GM21526 (cell line): ENCODE measurements at regions not wholly inside any gene's neighbourhood (a gene's known extent, or its start where the extent isn't known, plus 50 kb on each side); places are given as distances from the start of the nearest gene placed in this dataset.

ENCODE experiments used
- ATAC-seq: cut with Tn5 transposase; IDR thresholded peaks from one replicate; pipeline ENCODE4 v1.9.1; 2021; ENCODE audit warnings: moderate library complexity; ENCODE audit not compliant: unreplicated experiment, low FRiP score

GRCh38 chr3:59313365-59313764 lies 263.5 kb upstream of the CFAP20DC start:
- peak; percentile 87 for ATAC-seq

GRCh38 chr3:59311231-59311630 lies 261.4 kb upstream of the CFAP20DC start:
- no peak for ATAC-seq

GRCh38 chr3:59310736-59311135 lies 260.9 kb upstream of the CFAP20DC start:
- no peak for ATAC-seq

GRCh38 chr3:59308684-59309083 lies 258.9 kb upstream of the CFAP20DC start:
- ATAC-seq, result no peak

GRCh38 chr3:59308001-59308400 lies 258.2 kb upstream of the CFAP20DC start:
- no peak for ATAC-seq

GRCh38 chr3:59306436-59306835 lies 256.6 kb upstream of the CFAP20DC start:
- no peak for ATAC-seq

GRCh38 chr3:59304296-59304695 lies 254.5 kb upstream of the CFAP20DC start:
- no peak for ATAC-seq

- ATAC-seq, result no peak
Measured at GRCh38 chr3:59303452-59303851, 253.6 kb upstream of the CFAP20DC start.

- no peak for ATAC-seq
Measured at GRCh38 chr3:59302442-59302841, 252.6 kb upstream of the CFAP20DC start.

GRCh38 chr3:59300733-59301132 lies 250.9 kb upstream of the CFAP20DC start:
- ATAC-seq, result no peak

GRCh38 chr3:59299561-59299960 lies 249.7 kb upstream of the CFAP20DC start:
- ATAC-seq, result no peak

- no peak for ATAC-seq
Measured at GRCh38 chr3:59290358-59290757, 240.5 kb upstream of the CFAP20DC start.

GRCh38 chr3:59289831-59290230 lies 240.0 kb upstream of the CFAP20DC start:
- ATAC-seq, result no peak

- no peak for ATAC-seq
Measured at GRCh38 chr3:59288951-59289350, 239.1 kb upstream of the CFAP20DC start.

- ATAC-seq, result no peak
Measured at GRCh38 chr3:59286791-59287531, 237.1 kb upstream of the CFAP20DC start.

GRCh38 chr3:59285560-59285959 lies 235.7 kb upstream of the CFAP20DC start:
- no peak for ATAC-seq

- ATAC-seq, result no peak
Measured at GRCh38 chr3:59284926-59285325, 235.1 kb upstream of the CFAP20DC start.

GRCh38 chr3:59280113-59280512 lies 230.3 kb upstream of the CFAP20DC start:
- no peak for ATAC-seq

- no peak for ATAC-seq
Measured at GRCh38 chr3:59277816-59278215, 228.0 kb upstream of the CFAP20DC start.

GRCh38 chr3:59277201-59277600 lies 227.4 kb upstream of the CFAP20DC start:
- ATAC-seq, result no peak

GRCh38 chr3:59273976-59274375 lies 224.2 kb upstream of the CFAP20DC start:
- ATAC-seq, result no peak

GRCh38 chr3:59271971-59272370 lies 222.1 kb upstream of the CFAP20DC start:
- no peak for ATAC-seq

- ATAC-seq, result no peak
Measured at GRCh38 chr3:59270921-59271320, 221.1 kb upstream of the CFAP20DC start.
